Liver (tissue), 7 donors: ENCODE measurements at regions not wholly inside any gene's neighbourhood (a gene's known extent, or its start where the extent isn't known, plus 50 kb on each side); places are given as distances from the start of the nearest gene placed in this dataset.
"Not testable (repeated sequence)": the region's sequence is repeated elsewhere in the genome, so short reads cannot be mapped to it uniquely, and the experiment has no call there.

Source experiments
- DNase-seq: peaks from one replicate; pipeline ENCODE4 v3.0.0-alpha.2; 2017; ENCODE audit warnings: low spot score
- H3K27ac ChIP-seq, 2 donors: one replicate each; pipeline ENCODE4 v1.7.0; 2013; ENCODE audit warnings: inconsistent platforms in 2 of 2, low read length in 2 of 2, control low read depth in 1 of 2, low read depth in 1 of 2, mild to moderate bottlenecking in 1 of 2
- H3K27me3 ChIP-seq, 4 donors: one replicate each; pipeline versions ENCODE4 v1.6.1 to v1.7.0; 2013; ENCODE audit warnings: low read length in 3 of 4, inconsistent platforms in 1 of 4, mild to moderate bottlenecking in 1 of 4, moderate library complexity in 1 of 4; ENCODE audit not compliant: control insufficient read depth in 4 of 4, insufficient read depth in 4 of 4
- H3K36me3 ChIP-seq, 4 donors: one replicate each; pipeline versions ENCODE4 v1.6.1 to v1.7.0; 2013; ENCODE audit warnings: low read length in 3 of 4, mild to moderate bottlenecking in 3 of 4, low read depth in 1 of 4, moderate library complexity in 1 of 4; ENCODE audit not compliant: control insufficient read depth in 4 of 4, insufficient read depth in 3 of 4
- H3K4me1 ChIP-seq, 4 donors: one replicate each; pipeline versions ENCODE4 v1.6.1 to v1.7.0; 2013; ENCODE audit warnings: low read length in 3 of 4, mild to moderate bottlenecking in 3 of 4, moderate library complexity in 1 of 4; ENCODE audit not compliant: control insufficient read depth in 4 of 4, insufficient read depth in 4 of 4
- H3K4me3 ChIP-seq, 3 donors: one replicate each; pipeline versions ENCODE4 v1.6.1 to v1.7.0; 2013; ENCODE audit warnings: low read length in 3 of 3, control low read depth in 1 of 3, low read depth in 1 of 3, mild to moderate bottlenecking in 1 of 3
- H3K9ac ChIP-seq, 2 donors: one replicate each; pipeline ENCODE4 v1.7.0; 2013; ENCODE audit warnings: low read length in 2 of 2, mild to moderate bottlenecking in 2 of 2, moderate library complexity in 2 of 2, control low read depth in 1 of 2, low read depth in 1 of 2
- H3K9me3 ChIP-seq, 4 donors: one replicate each; pipeline versions ENCODE4 v1.6.1 to v1.7.0; 2013; ENCODE audit warnings: low read length in 3 of 4; ENCODE audit not compliant: control insufficient read depth in 4 of 4
- GABPA ChIP-seq, 2 donors: IDR thresholded peaks in 1 of 2; conservative IDR thresholded peaks in 1 of 2; 2 replicates each; pipeline ENCODE4 v1.6.1; 2016; ENCODE audit warnings: antibody characterized with exemption in 2 of 2, mild to moderate bottlenecking in 1 of 2, moderate library complexity in 1 of 2
- HNF4A ChIP-seq, 2 donors: conservative IDR thresholded peaks; 2 replicates each; pipeline ENCODE4 v1.6.1; 2016; ENCODE audit warnings: antibody characterized with exemption in 2 of 2, mild to moderate bottlenecking in 2 of 2
- HNF4G ChIP-seq: IDR thresholded peaks from 2 replicates; pipeline ENCODE4 v1.6.1; 2016; ENCODE audit warnings: antibody characterized with exemption
- JUND ChIP-seq, 2 donors: IDR thresholded peaks; 2 replicates each; pipeline ENCODE4 v1.6.1; 2016; ENCODE audit warnings: antibody characterized with exemption in 2 of 2
- NR2F2 ChIP-seq: IDR thresholded peaks from 2 replicates; pipeline ENCODE4 v1.6.1; 2016; ENCODE audit warnings: antibody characterized with exemption
- RXRA ChIP-seq, 2 donors: IDR thresholded peaks; 2 replicates each; pipeline ENCODE4 v1.6.1; 2017 to 2018; ENCODE audit warnings: antibody characterized with exemption in 2 of 2, mild to moderate bottlenecking in 1 of 2
- SP1 ChIP-seq: IDR thresholded peaks from 2 replicates; pipeline ENCODE4 v1.6.1; 2018; ENCODE audit warnings: antibody characterized with exemption, mild to moderate bottlenecking
- TAF1 ChIP-seq: conservative IDR thresholded peaks from 2 replicates; pipeline ENCODE4 v1.6.1; 2016; ENCODE audit warnings: antibody characterized with exemption, mild to moderate bottlenecking
- WGBS: extraction: QIAGEN DNeasy Blood & Tissue Kit; methylation state at CpG from one replicate; pipeline ENCODE4 v1.1.7; 2013; 5-methylcytosine and 5-hydroxymethylcytosine counted together
- TF ChIP-seq, protein P1 (sequence below): IDR thresholded peaks from 2 replicates; pipeline ENCODE4 v1.6.1; 2016; ENCODE audit warnings: antibody characterized with exemption
- TF ChIP-seq, protein P2 (sequence below): IDR thresholded peaks from 2 replicates; pipeline ENCODE4 v1.6.1; 2016; ENCODE audit warnings: antibody characterized with exemption, mild to moderate bottlenecking
- TF ChIP-seq, protein P3 (sequence below): IDR thresholded peaks from 2 replicates; pipeline ENCODE4 v1.6.1; 2016; ENCODE audit warnings: antibody characterized with exemption
- donor health status: healthy.
- donor health status: healthy.
- donor health status: healthy.
- donor health status: healthy.

DNA sequence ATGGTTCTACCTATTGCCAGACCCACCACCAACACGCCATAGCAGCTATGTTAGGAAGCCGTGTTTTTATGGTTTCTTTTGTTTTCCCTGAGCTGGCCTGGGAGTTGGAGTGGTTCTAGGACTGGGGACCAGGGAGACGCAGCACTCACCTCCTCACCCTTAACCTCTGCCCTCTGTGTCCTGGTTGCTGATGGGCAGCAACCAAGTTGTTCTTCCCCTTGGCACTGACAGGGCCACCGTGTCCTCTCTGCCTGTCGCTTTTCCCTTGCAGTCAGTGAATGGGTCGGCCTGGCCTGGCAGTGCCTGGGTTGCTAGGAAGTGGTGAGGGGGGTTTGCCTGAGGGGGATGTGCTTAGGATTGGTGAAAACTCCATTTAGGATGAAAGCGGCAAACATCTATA is 197.1 kb upstream of the GATA6 start:
- Histone ChIP-seq H3K9ac (no peak overlapping the region), H3K36me3 (no peaks in the 10 kb centered on the region), H3K4me3 (no peak overlapping the region), H3K9me3 (no peaks in the 10 kb centered on the region), H3K27ac (no peak overlapping the region), H3K4me1 (peaks cover 0 to 5% (median 2%) of the 10 kb centered on the region in 4 donors), H3K27me3 (no peaks in the 10 kb centered on the region)
- no peak for DNase-seq
- no peak for TF ChIP-seq TAF1
- TF ChIP-seq RXRA (IDR thresholded peaks at IDR 0.05): peak in 1 of 2 donors; percentile 20
- 69% methylated on average over 7 of the region's 7 CpGs for WGBS

DNA sequence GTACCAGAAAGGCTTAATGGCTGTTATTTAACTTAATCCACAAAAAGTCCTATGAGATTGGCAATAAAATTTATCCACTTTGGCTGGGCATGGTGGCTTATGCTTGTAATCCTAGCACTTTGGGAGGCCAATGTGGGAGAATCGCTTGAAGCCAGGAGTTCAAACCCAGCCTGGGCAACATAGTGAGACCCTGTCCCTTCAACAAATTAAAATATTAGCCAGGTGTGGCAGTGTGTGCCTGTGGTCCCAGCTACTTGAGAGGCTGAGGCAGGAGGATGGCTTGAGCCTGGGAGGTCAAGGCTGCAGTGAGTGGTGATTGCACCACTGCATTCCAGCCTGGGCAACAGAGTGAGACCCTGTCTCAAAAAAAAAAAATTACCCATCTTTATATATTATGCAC is 193.4 kb upstream of the GATA6 start:
- DNase-seq, H3K4me3 ChIP-seq, H3K9me3 ChIP-seq, H3K36me3 ChIP-seq, H3K27ac ChIP-seq, H3K4me1 ChIP-seq, H3K27me3 ChIP-seq, H3K9ac ChIP-seq: not testable (repeated sequence)
- WGBS: 98% methylated on average over 1 of the region's 1 CpG

DNA sequence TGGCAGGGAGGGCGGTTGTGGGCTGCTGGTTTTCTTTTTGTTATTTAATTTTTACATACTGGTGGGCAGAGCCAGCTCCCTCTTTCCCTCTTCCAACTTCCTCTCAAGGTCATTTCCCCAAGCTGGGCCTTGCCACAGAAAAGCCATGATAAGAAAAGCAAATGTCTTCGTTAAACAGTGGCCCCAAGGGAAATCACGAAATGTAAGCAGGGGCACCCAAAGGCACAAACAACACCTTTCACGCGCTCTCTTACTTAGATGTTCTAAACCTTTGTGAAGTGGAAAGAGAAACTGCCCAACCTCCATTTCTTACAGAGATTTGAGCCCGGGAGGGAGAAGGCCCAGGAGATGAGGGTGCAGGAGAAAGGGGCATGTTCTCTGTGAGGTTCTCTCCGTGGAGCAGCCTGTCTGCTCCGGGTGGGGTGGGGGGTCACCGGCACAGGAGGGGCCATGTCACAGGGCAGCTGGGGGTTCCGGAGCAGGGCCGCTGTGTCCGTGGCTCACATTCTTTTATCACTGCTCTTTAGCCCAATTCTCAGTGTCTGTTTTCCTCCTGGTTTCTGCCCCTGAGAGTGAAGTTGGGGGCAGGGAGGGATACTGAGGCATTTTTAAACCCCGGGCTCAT is 190.7 kb upstream of the GATA6 start:
- TF ChIP-seq JUND (IDR thresholded peaks at IDR 0.05): no peak
- TF ChIP-seq GABPA (IDR thresholded peaks at IDR 0.05 in 1 of 2, conservative IDR thresholded peaks at IDR 0.05 in 1 of 2): no peak
- TF ChIP-seq, protein P1, sequence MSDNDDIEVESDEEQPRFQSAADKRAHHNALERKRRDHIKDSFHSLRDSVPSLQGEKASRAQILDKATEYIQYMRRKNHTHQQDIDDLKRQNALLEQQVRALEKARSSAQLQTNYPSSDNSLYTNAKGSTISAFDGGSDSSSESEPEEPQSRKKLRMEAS: no peak
- TF ChIP-seq HNF4A (conservative IDR thresholded peaks at IDR 0.05): no peak
- TF ChIP-seq RXRA (IDR thresholded peaks at IDR 0.05): no peak
- TF ChIP-seq, protein P2, sequence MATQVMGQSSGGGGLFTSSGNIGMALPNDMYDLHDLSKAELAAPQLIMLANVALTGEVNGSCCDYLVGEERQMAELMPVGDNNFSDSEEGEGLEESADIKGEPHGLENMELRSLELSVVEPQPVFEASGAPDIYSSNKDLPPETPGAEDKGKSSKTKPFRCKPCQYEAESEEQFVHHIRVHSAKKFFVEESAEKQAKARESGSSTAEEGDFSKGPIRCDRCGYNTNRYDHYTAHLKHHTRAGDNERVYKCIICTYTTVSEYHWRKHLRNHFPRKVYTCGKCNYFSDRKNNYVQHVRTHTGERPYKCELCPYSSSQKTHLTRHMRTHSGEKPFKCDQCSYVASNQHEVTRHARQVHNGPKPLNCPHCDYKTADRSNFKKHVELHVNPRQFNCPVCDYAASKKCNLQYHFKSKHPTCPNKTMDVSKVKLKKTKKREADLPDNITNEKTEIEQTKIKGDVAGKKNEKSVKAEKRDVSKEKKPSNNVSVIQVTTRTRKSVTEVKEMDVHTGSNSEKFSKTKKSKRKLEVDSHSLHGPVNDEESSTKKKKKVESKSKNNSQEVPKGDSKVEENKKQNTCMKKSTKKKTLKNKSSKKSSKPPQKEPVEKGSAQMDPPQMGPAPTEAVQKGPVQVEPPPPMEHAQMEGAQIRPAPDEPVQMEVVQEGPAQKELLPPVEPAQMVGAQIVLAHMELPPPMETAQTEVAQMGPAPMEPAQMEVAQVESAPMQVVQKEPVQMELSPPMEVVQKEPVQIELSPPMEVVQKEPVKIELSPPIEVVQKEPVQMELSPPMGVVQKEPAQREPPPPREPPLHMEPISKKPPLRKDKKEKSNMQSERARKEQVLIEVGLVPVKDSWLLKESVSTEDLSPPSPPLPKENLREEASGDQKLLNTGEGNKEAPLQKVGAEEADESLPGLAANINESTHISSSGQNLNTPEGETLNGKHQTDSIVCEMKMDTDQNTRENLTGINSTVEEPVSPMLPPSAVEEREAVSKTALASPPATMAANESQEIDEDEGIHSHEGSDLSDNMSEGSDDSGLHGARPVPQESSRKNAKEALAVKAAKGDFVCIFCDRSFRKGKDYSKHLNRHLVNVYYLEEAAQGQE: no peak
- TF ChIP-seq TAF1: no peak
- no peak for TF ChIP-seq HNF4G
- no peak for TF ChIP-seq NR2F2
- TF ChIP-seq, protein P3, sequence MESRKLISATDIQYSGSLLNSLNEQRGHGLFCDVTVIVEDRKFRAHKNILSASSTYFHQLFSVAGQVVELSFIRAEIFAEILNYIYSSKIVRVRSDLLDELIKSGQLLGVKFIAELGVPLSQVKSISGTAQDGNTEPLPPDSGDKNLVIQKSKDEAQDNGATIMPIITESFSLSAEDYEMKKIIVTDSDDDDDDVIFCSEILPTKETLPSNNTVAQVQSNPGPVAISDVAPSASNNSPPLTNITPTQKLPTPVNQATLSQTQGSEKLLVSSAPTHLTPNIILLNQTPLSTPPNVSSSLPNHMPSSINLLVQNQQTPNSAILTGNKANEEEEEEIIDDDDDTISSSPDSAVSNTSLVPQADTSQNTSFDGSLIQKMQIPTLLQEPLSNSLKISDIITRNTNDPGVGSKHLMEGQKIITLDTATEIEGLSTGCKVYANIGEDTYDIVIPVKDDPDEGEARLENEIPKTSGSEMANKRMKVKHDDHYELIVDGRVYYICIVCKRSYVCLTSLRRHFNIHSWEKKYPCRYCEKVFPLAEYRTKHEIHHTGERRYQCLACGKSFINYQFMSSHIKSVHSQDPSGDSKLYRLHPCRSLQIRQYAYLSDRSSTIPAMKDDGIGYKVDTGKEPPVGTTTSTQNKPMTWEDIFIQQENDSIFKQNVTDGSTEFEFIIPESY: no peak
- no peak for TF ChIP-seq SP1
- H3K27me3 ChIP-seq: no peaks in the 10 kb centered on the region
- no peaks in the 10 kb centered on the region for H3K36me3 ChIP-seq
- no peak for DNase-seq
- H3K9me3 ChIP-seq: no peaks in the 10 kb centered on the region
- H3K4me3 ChIP-seq: no peak overlapping the region
- H3K27ac ChIP-seq: no peak overlapping the region
- H3K9ac ChIP-seq: no peak overlapping the region
- WGBS: 71% methylated on average over 13 of the region's 13 CpGs
- peaks cover 6 to 14% (median 10%) of the 10 kb centered on the region in 4 donors for H3K4me1 ChIP-seq
